Upper lobe of right lung (tissue), 1 donor: ENCODE measurements at regions not wholly inside any gene's neighbourhood (a gene's known extent, or its start where the extent isn't known, plus 50 kb on each side); places are given as distances from the start of the nearest gene placed in this dataset.

Experiments used
- ATAC-seq: fragments of 200-7000 bp; cut with Tn5 transposase; one replicate; pipeline ENCODE4 v1.9.1; 2020; ENCODE audit warnings: mild to moderate bottlenecking, moderate library complexity
- DNase-seq: peaks from one replicate; pipeline ENCODE4 v3.0.0-alpha.2; 2020
- H3K27ac ChIP-seq: fragments of 200-600 bp; one replicate; pipeline ENCODE4 v1.8.0; 2022
- H3K27me3 ChIP-seq: fragments of 200-600 bp; one replicate; pipeline ENCODE4 v1.8.0; 2022; ENCODE audit warnings: mild to moderate bottlenecking
- H3K36me3 ChIP-seq: fragments of 200-600 bp; one replicate; pipeline ENCODE4 v1.8.0; 2022
- H3K4me1 ChIP-seq: fragments of 200-600 bp; one replicate; pipeline ENCODE4 v1.8.0; 2022
- H3K4me3 ChIP-seq: fragments of 200-600 bp; one replicate; pipeline ENCODE4 v1.8.0; 2022; ENCODE audit warnings: mild to moderate bottlenecking
- H3K9me3 ChIP-seq: fragments of 200-600 bp; one replicate; pipeline ENCODE4 v1.8.0; 2022
- CTCF ChIP-seq: fragments of 200-600 bp; IDR thresholded peaks from one replicate; pipeline ENCODE4 v1.8.0; 2022; ENCODE audit warnings: antibody characterized with exemption
- intact Hi-C: fragments of 100-400 bp; cut with DNase I; formaldehyde crosslinking; loops from one replicate; pipeline ENCODE4 v1.11.0; 2022
- donor health status: DM: no; HTN: yes; CAD: no; lungs with severe emphysema.

GRCh38 chr4:128342762-128343161, 55.1 kb upstream of the PGRMC2 start:
- DNase-seq (no peak), ATAC-seq (no peak)
- no peaks in the 10 kb centered on the region for H3K9me3 ChIP-seq
- H3K27ac ChIP-seq: no peak overlapping the region
- H3K27me3 ChIP-seq: no peaks in the 10 kb centered on the region
- no peaks in the 10 kb centered on the region for H3K4me1 ChIP-seq
- TF ChIP-seq CTCF: no peak
- intact Hi-C loops: no loop called here
- no peaks in the 10 kb centered on the region for H3K36me3 ChIP-seq
- no peak overlapping the region for H3K4me3 ChIP-seq

DNA sequence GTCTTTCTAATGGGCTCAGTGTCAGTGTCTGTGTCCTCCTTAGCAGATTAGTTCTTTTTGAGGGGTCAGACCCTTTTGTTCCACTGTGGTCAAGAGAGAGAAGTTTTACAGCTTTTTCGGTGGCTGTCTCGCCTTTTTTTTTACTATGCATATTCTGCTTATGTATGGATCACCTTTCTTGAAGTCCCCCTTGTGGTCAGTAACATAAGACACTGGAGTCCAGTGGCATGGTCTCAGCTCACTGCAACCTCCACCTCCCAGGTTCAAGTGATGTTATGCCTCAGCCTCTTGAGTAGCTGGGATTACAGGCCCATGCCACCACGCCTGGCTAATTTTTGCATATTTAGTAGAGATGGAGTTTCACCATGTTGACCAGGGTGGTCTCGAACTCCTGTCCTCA, 54.0 kb upstream of the PGRMC2 start:
- Histone ChIP-seq H3K27ac (no peak overlapping the region), H3K27me3 (no peaks in the 10 kb centered on the region), H3K36me3 (no peaks in the 10 kb centered on the region), H3K4me3 (no peak overlapping the region), H3K4me1 (no peaks in the 10 kb centered on the region), H3K9me3 (no peaks in the 10 kb centered on the region)
- TF ChIP-seq CTCF: no peak
- DNase-seq (no peak), ATAC-seq (no peak)
- intact Hi-C loops: no loop called here

GRCh38 chr4:128338634-128339355, 51.2 kb upstream of the PGRMC2 start:
- H3K4me3 ChIP-seq: no peak overlapping the region
- H3K27ac ChIP-seq: no peak overlapping the region
- H3K36me3 ChIP-seq: no peaks in the 10 kb centered on the region
- no peak for TF ChIP-seq CTCF
- no peaks in the 10 kb centered on the region for H3K27me3 ChIP-seq
- DNase-seq (no peak), ATAC-seq (no peak)
- no peaks in the 10 kb centered on the region for H3K9me3 ChIP-seq
- intact Hi-C loops: no loop called here
- no peaks in the 10 kb centered on the region for H3K4me1 ChIP-seq

DNA sequence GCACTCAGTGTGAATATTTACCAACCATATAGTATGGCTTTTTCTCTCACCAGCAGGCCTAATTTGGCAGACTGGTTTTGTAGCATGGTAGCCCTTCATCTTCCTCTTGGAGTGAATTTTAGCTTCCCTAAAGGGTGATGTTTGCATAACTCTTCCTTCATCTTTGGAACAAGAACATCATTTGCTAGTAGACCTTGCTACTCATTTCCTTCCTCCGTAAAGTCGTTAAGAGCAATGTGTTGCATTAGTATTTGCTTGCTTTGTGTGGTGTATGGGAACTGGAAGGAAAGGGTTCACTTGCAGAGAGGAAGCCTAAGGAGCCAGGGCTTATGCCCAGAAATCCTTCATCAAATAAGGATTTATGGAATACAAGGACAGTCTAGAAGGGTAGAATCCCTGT, 50.2 kb upstream of the PGRMC2 start:
- Histone ChIP-seq H3K27ac (no peak overlapping the region), H3K36me3 (no peaks in the 10 kb centered on the region), H3K4me3 (no peak overlapping the region), H3K27me3 (no peaks in the 10 kb centered on the region), H3K4me1 (no peaks in the 10 kb centered on the region), H3K9me3 (no peaks in the 10 kb centered on the region)
- ATAC-seq: no peak
- no peak for TF ChIP-seq CTCF
- DNase-seq: no peak
- intact Hi-C loops: no loop called here
